HCT116 (cell line): ENCODE measurements at regions not wholly inside any gene's neighbourhood (a gene's known extent, or its start where the extent isn't known, plus 50 kb on each side); places are given as distances from the start of the nearest gene placed in this dataset.

ENCODE experiments used
- ATAC-seq: fragments of 200-7000 bp; cut with Tn5 transposase; 2 replicates; pipeline ENCODE4 v1.9.1; 2020; ENCODE audit warnings: mild to moderate bottlenecking, moderate library complexity
- BruUV-seq: library from RNA; stranded (reverse); fragments of 400-500 nt; replicated peaks from 2 replicates; lab custom pipeline; 2021; lab: Mats Ljungman, UMichigan
- CTCF ChIA-PET: fragments of 300-600 bp; sonication (Branson Sonifier 250); formaldehyde crosslinking; loops from one replicate; lab custom pipeline; 2021; ENCODE audit warnings: antibody characterized with exemption; lab: Charles Lee
- POLR2A ChIA-PET: fragments of 300-600, 350-600 bp; sonication (Branson Sonifier 250); formaldehyde crosslinking; loops from one replicate; lab custom pipeline; 2021; ENCODE audit warnings: antibody characterized with exemption; lab: Charles Lee
- RAD21 ChIA-PET, 2 experiments: fragments of 300-600 bp; sonication (Branson Sonifier 250); formaldehyde crosslinking; loops; one replicate each; lab custom pipeline; 2023; ENCODE audit warnings: low total read pairs in 2 of 2; ENCODE audit not compliant: uncharacterized antibody in 2 of 2, unreplicated experiment in 2 of 2, low non-redundant PET in 1 of 2; lab: Charles Lee
- DNase-seq: peaks from one replicate; pipeline ENCODE4 v3.0.0-alpha.2; 2010; ENCODE audit warnings: low read depth, low spot score
- H2AFZ ChIP-seq: fragments of 200-600 bp; shearing (Covaris generic), sonication (generic); 2 replicates; pipeline ENCODE4 v1.6.1; 2017; ENCODE audit warnings: low read depth, mixed run types, mixed read lengths, antibody characterized with exemption, low read length; ENCODE audit not compliant: poor library complexity, severe bottlenecking
- H3K27ac ChIP-seq: 2 replicates; pipeline ENCODE4 v1.5.1; 2012; ENCODE audit warnings: low read depth, low read length
- H3K27me3 ChIP-seq: fragments of 200-600 bp; sonication (generic); 2 replicates; pipeline ENCODE4 v1.6.1; 2016; ENCODE audit warnings: mixed run types, low read length, mixed read lengths; ENCODE audit not compliant: insufficient read depth
- H3K36me3 ChIP-seq, 2 experiments: fragments of 200-500 bp in 1 of 2; fragments of 200-600 bp in 1 of 2; sonication (Bioruptor generic) in 1 of 2; sonication (generic) in 1 of 2; 2 replicates each; pipeline versions ENCODE4 v1.5.1 to v1.6.1; 2014 to 2016; ENCODE audit warnings: low read length in 2 of 2, inconsistent platforms in 1 of 2, mixed read lengths in 1 of 2, mixed run types in 1 of 2; ENCODE audit not compliant: insufficient read depth in 2 of 2, control insufficient read depth in 1 of 2
- H3K4me1 ChIP-seq, 2 experiments: fragments of 200-600 bp in 1 of 2; sonication (generic) in 1 of 2; 2 replicates each; pipeline versions ENCODE4 v1.5.1 to v1.6.1; 2012 to 2017; ENCODE audit warnings: low read length in 2 of 2, inconsistent platforms in 1 of 2, mild to moderate bottlenecking in 1 of 2, mixed read lengths in 1 of 2, mixed run types in 1 of 2, moderate library complexity in 1 of 2; ENCODE audit not compliant: insufficient read depth in 2 of 2, control insufficient read depth in 1 of 2
- H3K4me2 ChIP-seq: fragments of 200-600 bp; sonication (generic); 2 replicates; pipeline ENCODE4 v1.6.1; 2017; ENCODE audit warnings: mixed run types, low read length, mixed read lengths
- H3K4me3 ChIP-seq, 2 experiments: fragments of 200-600 bp in 1 of 2; sonication (generic) in 1 of 2; replicated peaks in 1 of 2; 2 replicates each; pipeline ENCODE4 v1.5.1; 2011 to 2016; ENCODE audit warnings: low read length in 2 of 2, control low read depth in 1 of 2, low read depth in 1 of 2, mild to moderate bottlenecking in 1 of 2, mixed read lengths in 1 of 2, mixed run types in 1 of 2
- H3K79me2 ChIP-seq: fragments of 200-600 bp; sonication (generic); 2 replicates; pipeline ENCODE4 v1.6.1; 2017; ENCODE audit warnings: mild to moderate bottlenecking, mixed run types, low read length, moderate library complexity, mixed read lengths; ENCODE audit not compliant: insufficient read depth
- H3K9ac ChIP-seq: fragments of 200-600 bp; sonication (generic); 2 replicates; pipeline ENCODE4 v1.6.1; 2016; ENCODE audit warnings: low read length, mixed read lengths
- H3K9me2 ChIP-seq: fragments of 200-600 bp; sonication (generic), shearing (Covaris generic); 2 replicates; pipeline ENCODE4 v1.6.1; 2017; ENCODE audit warnings: mixed run types, mild to moderate bottlenecking, moderate library complexity; ENCODE audit not compliant: insufficient read depth
- H3K9me3 ChIP-seq, 2 experiments: fragments of 200-500 bp in 1 of 2; fragments of 200-600 bp in 1 of 2; sonication (Bioruptor generic) in 1 of 2; sonication (generic) in 1 of 2; 2 replicates each; pipeline ENCODE4 v1.6.1; 2014 to 2017; ENCODE audit warnings: low read length in 2 of 2, mixed read lengths in 2 of 2, inconsistent platforms in 1 of 2, low read depth in 1 of 2, mild to moderate bottlenecking in 1 of 2, mixed run types in 1 of 2, moderate library complexity in 1 of 2; ENCODE audit not compliant: control insufficient read depth in 1 of 2, insufficient read depth in 1 of 2
- H4K20me1 ChIP-seq: fragments of 200-600 bp; sonication (generic), shearing (Covaris generic); 2 replicates; pipeline ENCODE4 v1.6.1; 2017; ENCODE audit warnings: mixed run types, mild to moderate bottlenecking, moderate library complexity; ENCODE audit not compliant: insufficient read depth
- CEBPB ChIP-seq: IDR thresholded peaks from 2 replicates; pipeline ENCODE4 v1.6.1; 2012; ENCODE audit warnings: low read depth
- EGR1 ChIP-seq: IDR thresholded peaks from 2 replicates; pipeline ENCODE4 v1.6.1; 2012; ENCODE audit warnings: low read depth
- EZH2 ChIP-seq: fragments of 200-600 bp; sonication (generic); IDR thresholded peaks from 2 replicates; pipeline ENCODE4 v1.6.1; 2017; ENCODE audit warnings: antibody characterized with exemption, mixed run types
- EZH2phosphoT487 ChIP-seq: fragments of 200-600 bp; IDR thresholded peaks from 2 replicates; pipeline ENCODE4 v1.6.1; 2018; ENCODE audit warnings: antibody characterized with exemption, borderline replicate concordance
- FOSL1 ChIP-seq: IDR thresholded peaks from 2 replicates; pipeline ENCODE4 v1.6.1; 2012; ENCODE audit warnings: low read depth
- JUND ChIP-seq: IDR thresholded peaks from 2 replicates; pipeline ENCODE4 v1.6.1; 2012
- POLR2A ChIP-seq: IDR thresholded peaks from 2 replicates; pipeline ENCODE4 v1.7.0; 2011; ENCODE audit warnings: borderline replicate concordance; ENCODE audit not compliant: insufficient read depth, insufficient read length; ENCODE audit errors: extremely low read depth
- POLR2AphosphoS5 ChIP-seq: IDR thresholded peaks from 2 replicates; pipeline ENCODE4 v1.6.1; 2011; ENCODE audit warnings: mild to moderate bottlenecking, low read depth, low read length, moderate library complexity
- RAD21 ChIP-seq: IDR thresholded peaks from 2 replicates; pipeline ENCODE4 v1.6.1; 2012; ENCODE audit warnings: low read depth, mild to moderate bottlenecking
- SP1 ChIP-seq: IDR thresholded peaks from 2 replicates; pipeline ENCODE4 v1.6.1; 2012; ENCODE audit warnings: low read depth
- TCF7L2 ChIP-seq: IDR thresholded peaks from 2 replicates; pipeline ENCODE4 v1.7.0; 2011; ENCODE audit warnings: borderline replicate concordance, inconsistent platforms; ENCODE audit not compliant: insufficient read depth, insufficient read length; ENCODE audit errors: extremely low read depth
- YY1 ChIP-seq: IDR thresholded peaks from 2 replicates; pipeline ENCODE4 v1.6.1; 2011; ENCODE audit warnings: low read length, low read depth, moderate library complexity, mild to moderate bottlenecking; ENCODE audit not compliant: insufficient replicate concordance; ENCODE audit errors: extremely low read depth
- ZFX ChIP-seq: fragments of 450-650 bp; IDR thresholded peaks from 2 replicates; pipeline ENCODE4 v1.6.1; 2017
- ZNF274 ChIP-seq: fragments of 200-500 bp; sonication (Bioruptor generic); IDR thresholded peaks from 2 replicates; pipeline ENCODE4 v1.6.1; 2014; ENCODE audit warnings: mild to moderate bottlenecking, low read depth, low read length, inconsistent platforms
- intact Hi-C: fragments of 100-400 bp; cut with micrococcal nuclease; formaldehyde crosslinking; loops from 2 replicates; pipeline ENCODE4 v1.10.0; 2022
- TF ChIP-seq, protein P1 (sequence below), 3 experiments: fragments of 200-600 bp in 1 of 3; sonication (generic) in 1 of 3; IDR thresholded peaks in 2 of 3; conservative IDR thresholded peaks in 1 of 3; 2 replicates each; pipeline ENCODE4 v1.5.1; 2012 to 2017; ENCODE audit warnings: low read depth in 2 of 3, low read length in 2 of 3, antibody characterized with exemption in 1 of 3, borderline replicate concordance in 1 of 3, control low read depth in 1 of 3, mild to moderate bottlenecking in 1 of 3, mixed read lengths in 1 of 3, mixed run types in 1 of 3, moderate library complexity in 1 of 3; ENCODE audit not compliant: insufficient read depth in 1 of 3
- TF ChIP-seq, protein P2 (sequence below): IDR thresholded peaks from 2 replicates; pipeline ENCODE4 v1.6.1; 2012; ENCODE audit warnings: low read depth

DNA sequence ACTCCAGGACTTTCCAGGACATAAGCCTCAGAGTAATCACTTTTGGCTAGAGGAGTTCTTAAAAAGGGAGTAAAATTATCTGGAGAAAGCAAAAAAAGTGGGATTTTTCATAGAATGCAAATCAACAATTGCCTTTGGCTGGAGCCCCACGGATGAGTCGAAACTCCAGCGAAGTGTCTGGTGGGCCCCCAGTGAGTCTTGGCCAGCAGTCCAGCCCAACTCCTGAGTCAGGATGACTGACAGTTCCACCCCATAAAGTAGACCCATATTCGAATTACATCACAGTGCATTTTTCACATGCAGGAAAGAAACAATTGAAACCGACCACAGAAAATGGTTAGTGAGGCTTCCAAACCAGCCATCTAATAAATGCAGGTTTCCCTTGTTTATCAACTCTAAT, 265.7 kb downstream of the BCL11B start:
- H3K36me3 ChIP-seq: no peaks in the 10 kb centered on the region
- H4K20me1 ChIP-seq: no peaks in the 10 kb centered on the region
- no TSS peak for BruUV-seq
- no peak for TF ChIP-seq FOSL1
- TF ChIP-seq POLR2AphosphoS5: no peak
- TF ChIP-seq EZH2phosphoT487: no peak
- no peak for TF ChIP-seq JUND
- TF ChIP-seq, protein P1, sequence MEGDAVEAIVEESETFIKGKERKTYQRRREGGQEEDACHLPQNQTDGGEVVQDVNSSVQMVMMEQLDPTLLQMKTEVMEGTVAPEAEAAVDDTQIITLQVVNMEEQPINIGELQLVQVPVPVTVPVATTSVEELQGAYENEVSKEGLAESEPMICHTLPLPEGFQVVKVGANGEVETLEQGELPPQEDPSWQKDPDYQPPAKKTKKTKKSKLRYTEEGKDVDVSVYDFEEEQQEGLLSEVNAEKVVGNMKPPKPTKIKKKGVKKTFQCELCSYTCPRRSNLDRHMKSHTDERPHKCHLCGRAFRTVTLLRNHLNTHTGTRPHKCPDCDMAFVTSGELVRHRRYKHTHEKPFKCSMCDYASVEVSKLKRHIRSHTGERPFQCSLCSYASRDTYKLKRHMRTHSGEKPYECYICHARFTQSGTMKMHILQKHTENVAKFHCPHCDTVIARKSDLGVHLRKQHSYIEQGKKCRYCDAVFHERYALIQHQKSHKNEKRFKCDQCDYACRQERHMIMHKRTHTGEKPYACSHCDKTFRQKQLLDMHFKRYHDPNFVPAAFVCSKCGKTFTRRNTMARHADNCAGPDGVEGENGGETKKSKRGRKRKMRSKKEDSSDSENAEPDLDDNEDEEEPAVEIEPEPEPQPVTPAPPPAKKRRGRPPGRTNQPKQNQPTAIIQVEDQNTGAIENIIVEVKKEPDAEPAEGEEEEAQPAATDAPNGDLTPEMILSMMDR (IDR thresholded peaks at IDR 0.05 in 2 of 3, conservative IDR thresholded peaks at IDR 0.05 in 1 of 3; ENCODE audit: borderline replicate concordance in 1 of 3, insufficient read depth in 1 of 3, low read depth in 2 of 3, low read length in 2 of 3): no peak
- TF ChIP-seq POLR2A: no peak
- TF ChIP-seq RAD21: no peak
- TF ChIP-seq ZNF274: no peak
- TF ChIP-seq ZFX: no peak
- TF ChIP-seq CEBPB: no peak
- TF ChIP-seq YY1: no peak
- no peak for TF ChIP-seq EGR1
- TF ChIP-seq EZH2: no peak
- TF ChIP-seq SP1: no peak
- no peak for TF ChIP-seq TCF7L2
- TF ChIP-seq, protein P2, sequence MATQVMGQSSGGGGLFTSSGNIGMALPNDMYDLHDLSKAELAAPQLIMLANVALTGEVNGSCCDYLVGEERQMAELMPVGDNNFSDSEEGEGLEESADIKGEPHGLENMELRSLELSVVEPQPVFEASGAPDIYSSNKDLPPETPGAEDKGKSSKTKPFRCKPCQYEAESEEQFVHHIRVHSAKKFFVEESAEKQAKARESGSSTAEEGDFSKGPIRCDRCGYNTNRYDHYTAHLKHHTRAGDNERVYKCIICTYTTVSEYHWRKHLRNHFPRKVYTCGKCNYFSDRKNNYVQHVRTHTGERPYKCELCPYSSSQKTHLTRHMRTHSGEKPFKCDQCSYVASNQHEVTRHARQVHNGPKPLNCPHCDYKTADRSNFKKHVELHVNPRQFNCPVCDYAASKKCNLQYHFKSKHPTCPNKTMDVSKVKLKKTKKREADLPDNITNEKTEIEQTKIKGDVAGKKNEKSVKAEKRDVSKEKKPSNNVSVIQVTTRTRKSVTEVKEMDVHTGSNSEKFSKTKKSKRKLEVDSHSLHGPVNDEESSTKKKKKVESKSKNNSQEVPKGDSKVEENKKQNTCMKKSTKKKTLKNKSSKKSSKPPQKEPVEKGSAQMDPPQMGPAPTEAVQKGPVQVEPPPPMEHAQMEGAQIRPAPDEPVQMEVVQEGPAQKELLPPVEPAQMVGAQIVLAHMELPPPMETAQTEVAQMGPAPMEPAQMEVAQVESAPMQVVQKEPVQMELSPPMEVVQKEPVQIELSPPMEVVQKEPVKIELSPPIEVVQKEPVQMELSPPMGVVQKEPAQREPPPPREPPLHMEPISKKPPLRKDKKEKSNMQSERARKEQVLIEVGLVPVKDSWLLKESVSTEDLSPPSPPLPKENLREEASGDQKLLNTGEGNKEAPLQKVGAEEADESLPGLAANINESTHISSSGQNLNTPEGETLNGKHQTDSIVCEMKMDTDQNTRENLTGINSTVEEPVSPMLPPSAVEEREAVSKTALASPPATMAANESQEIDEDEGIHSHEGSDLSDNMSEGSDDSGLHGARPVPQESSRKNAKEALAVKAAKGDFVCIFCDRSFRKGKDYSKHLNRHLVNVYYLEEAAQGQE: no peak
- TF ChIP-seq, all 23 proteins: peak for 0
- ChIA-PET RAD21 (no interaction called here), CTCF (no interaction called here), POLR2A (no interaction called here)
- Histone ChIP-seq H3K4me2 (no peak overlapping the region), H3K4me1 (no peaks in the 10 kb centered on the region), H3K9me3 (no peaks in the 10 kb centered on the region), H2AFZ (no peak overlapping the region), H3K4me3 (no peak overlapping the region), H3K27ac (no peak overlapping the region), H3K79me2 (no peaks in the 10 kb centered on the region), H3K9ac (no peak overlapping the region), H3K27me3 (no peaks in the 10 kb centered on the region), H3K9me2 (no peaks in the 10 kb centered on the region)
- no peak for ATAC-seq
- intact Hi-C loops: no loop called here
- no peak for DNase-seq
